ENCODE measurements at regions not wholly inside any gene's neighbourhood (a gene's known extent, or its start where the extent isn't known, plus 50 kb on each side); places are given as distances from the start of the nearest gene placed in this dataset.

DNA sequence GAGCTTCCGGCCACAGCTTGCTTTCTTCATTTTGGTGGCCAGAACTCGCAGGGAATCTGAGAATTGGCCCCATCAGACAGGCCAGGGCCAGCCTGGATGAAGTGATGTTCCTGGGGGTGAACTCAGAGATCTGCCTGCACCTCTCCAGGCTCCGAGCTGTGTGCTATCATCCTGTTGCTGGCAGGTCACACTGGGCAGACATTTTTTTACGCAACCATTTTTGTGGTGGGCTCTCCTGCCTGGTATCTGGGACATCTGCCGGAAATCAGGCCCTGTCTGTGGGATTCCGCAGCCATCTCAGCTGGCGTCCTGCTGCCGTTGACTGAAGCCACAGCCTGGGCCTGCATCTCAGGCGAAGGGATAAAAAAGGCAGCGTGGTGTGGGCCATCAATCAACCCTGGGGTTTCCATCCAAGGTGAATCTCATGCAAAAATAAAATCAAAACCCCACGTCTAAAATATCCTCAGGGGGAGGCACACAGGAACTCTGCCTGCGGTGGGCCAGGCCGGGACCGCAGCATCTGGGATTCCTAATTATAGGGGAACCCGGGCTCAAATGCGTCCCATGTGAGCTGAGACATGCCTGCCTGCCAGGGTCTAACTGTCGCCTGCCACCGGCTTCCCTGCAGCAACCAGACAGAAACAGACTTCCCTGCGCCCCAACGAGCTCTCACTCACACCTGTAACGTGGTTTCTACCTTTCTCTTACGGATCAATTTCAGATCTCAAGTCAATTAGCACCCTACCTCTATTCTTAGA is 174.3 kb downstream of the SYK start:
- no peak for TF ChIP-seq EZH2phosphoT487 (IDR thresholded peaks at IDR 0.05; ENCODE audit: borderline replicate concordance, low read length)
- TF ChIP-seq, protein P1, sequence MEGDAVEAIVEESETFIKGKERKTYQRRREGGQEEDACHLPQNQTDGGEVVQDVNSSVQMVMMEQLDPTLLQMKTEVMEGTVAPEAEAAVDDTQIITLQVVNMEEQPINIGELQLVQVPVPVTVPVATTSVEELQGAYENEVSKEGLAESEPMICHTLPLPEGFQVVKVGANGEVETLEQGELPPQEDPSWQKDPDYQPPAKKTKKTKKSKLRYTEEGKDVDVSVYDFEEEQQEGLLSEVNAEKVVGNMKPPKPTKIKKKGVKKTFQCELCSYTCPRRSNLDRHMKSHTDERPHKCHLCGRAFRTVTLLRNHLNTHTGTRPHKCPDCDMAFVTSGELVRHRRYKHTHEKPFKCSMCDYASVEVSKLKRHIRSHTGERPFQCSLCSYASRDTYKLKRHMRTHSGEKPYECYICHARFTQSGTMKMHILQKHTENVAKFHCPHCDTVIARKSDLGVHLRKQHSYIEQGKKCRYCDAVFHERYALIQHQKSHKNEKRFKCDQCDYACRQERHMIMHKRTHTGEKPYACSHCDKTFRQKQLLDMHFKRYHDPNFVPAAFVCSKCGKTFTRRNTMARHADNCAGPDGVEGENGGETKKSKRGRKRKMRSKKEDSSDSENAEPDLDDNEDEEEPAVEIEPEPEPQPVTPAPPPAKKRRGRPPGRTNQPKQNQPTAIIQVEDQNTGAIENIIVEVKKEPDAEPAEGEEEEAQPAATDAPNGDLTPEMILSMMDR (IDR thresholded peaks at IDR 0.05; ENCODE audit: low read depth, low read length, poor library complexity, severe bottlenecking), result no peak

All from DOHH2 (cell line).